Subcutaneous abdominal adipose tissue (tissue), 5 donors: ENCODE measurements at regions not wholly inside any gene's neighbourhood (a gene's known extent, or its start where the extent isn't known, plus 50 kb on each side); places are given as distances from the start of the nearest gene placed in this dataset.
"Not testable (repeated sequence)": the region's sequence is repeated elsewhere in the genome, so short reads cannot be mapped to it uniquely, and the experiment has no call there.

Source experiments
- H3K27ac ChIP-seq: one replicate; pipeline ENCODE4 v1.7.0; 2013; ENCODE audit warnings: low read depth, mild to moderate bottlenecking, inconsistent platforms, low read length, moderate library complexity
- H3K27me3 ChIP-seq, 5 donors: one replicate each; pipeline ENCODE4 v1.7.0; 2013; ENCODE audit warnings: low read length in 5 of 5, inconsistent platforms in 1 of 5; ENCODE audit not compliant: control insufficient read depth in 5 of 5, insufficient read depth in 4 of 5
- H3K36me3 ChIP-seq, 5 donors: one replicate each; pipeline ENCODE4 v1.7.0; 2013; ENCODE audit warnings: low read length in 5 of 5; ENCODE audit not compliant: control insufficient read depth in 5 of 5, insufficient read depth in 5 of 5
- H3K4me1 ChIP-seq, 5 donors: one replicate each; pipeline ENCODE4 v1.7.0; 2013; ENCODE audit warnings: low read length in 5 of 5, mild to moderate bottlenecking in 3 of 5, moderate library complexity in 1 of 5; ENCODE audit not compliant: control insufficient read depth in 5 of 5, insufficient read depth in 5 of 5
- H3K4me3 ChIP-seq, 5 donors: one replicate each; pipeline ENCODE4 v1.7.0; 2013; ENCODE audit warnings: low read length in 5 of 5, low read depth in 1 of 5
- H3K9ac ChIP-seq, 5 donors: one replicate each; pipeline ENCODE4 v1.7.0; 2013; ENCODE audit warnings: low read length in 5 of 5, mild to moderate bottlenecking in 4 of 5, moderate library complexity in 3 of 5
- H3K9me3 ChIP-seq, 5 donors: one replicate each; pipeline ENCODE4 v1.7.0; 2013; ENCODE audit warnings: low read length in 5 of 5; ENCODE audit not compliant: control insufficient read depth in 5 of 5
- donor health status: healthy.
- donor health status: healthy.
- donor health status: healthy.
- donor health status: healthy.
- donor health status: healthy.

DNA sequence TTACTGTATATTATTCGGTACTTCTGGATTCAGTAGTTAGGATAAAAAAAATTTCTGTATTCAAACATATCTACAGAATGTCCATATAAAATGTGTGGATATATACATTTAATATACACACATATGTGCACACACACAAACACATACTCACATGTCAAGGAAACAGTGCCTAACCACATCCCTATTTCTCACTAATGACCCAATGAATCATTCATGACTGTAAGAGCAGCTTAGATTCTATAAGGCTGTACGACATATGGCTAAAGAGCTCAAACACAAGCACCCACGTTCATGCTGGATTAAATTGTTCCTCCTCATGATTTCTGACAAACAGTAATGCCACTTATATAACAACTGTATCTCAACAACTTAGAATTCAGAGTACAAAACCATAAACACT, 457.3 kb downstream of the ADCYAP1 start:
- no peak overlapping the region for H3K4me3 ChIP-seq
- H3K27ac ChIP-seq = no peak overlapping the region
- no peaks in the 10 kb centered on the region for H3K4me1 ChIP-seq
- no peaks in the 10 kb centered on the region for H3K27me3 ChIP-seq
- no peaks in the 10 kb centered on the region for H3K36me3 ChIP-seq
- H3K9ac ChIP-seq = no peak overlapping the region
- no peaks in the 10 kb centered on the region for H3K9me3 ChIP-seq

DNA sequence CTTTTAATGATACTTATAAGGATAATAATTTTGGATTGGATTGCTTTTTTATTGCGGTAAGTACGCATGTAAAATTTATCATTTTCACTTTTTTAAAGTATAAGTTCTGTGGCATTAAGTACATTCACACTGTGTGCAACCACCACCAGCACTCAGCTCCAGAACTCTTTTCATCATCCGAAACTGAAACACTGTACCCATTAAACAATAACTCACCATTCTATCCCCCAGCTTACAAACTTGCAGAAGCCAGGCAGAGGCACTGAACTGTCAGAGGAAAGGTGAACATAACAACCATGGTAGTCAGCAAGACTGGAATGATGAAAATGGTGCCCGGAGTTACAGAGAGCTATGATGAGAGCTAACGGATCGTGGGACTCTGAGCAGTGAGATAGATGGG, 465.9 kb downstream of the ADCYAP1 start:
- H3K4me3 ChIP-seq = no peak overlapping the region
- no peak overlapping the region for H3K9ac ChIP-seq
- H3K27me3 ChIP-seq = no peaks in the 10 kb centered on the region
- no peaks in the 10 kb centered on the region for H3K4me1 ChIP-seq
- H3K9me3 ChIP-seq = no peaks in the 10 kb centered on the region
- no peak overlapping the region for H3K27ac ChIP-seq
- no peaks in the 10 kb centered on the region for H3K36me3 ChIP-seq

DNA sequence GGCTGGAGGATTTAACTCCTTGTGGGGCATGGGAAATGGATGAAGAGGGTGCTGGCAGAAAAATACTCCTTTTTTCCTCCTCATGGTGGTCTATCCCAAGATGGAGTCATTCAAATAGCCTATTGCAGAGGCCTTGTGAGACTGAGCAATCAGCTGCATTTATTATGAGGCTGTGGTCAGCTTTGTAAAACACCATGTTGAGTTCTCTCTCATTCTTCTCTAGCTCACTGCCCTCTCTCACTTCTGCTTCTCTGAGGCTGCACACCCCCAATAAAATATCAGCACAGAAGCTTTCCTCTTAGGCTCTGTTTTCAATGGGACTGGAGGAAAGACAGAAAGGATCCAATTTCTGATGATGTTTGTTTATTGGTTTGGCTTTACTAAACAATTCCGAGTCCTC, 467.1 kb downstream of the ADCYAP1 start:
- Histone ChIP-seq H3K4me3 (no peak overlapping the region), H3K36me3 (no peaks in the 10 kb centered on the region), H3K27me3 (no peaks in the 10 kb centered on the region), H3K27ac (no peak overlapping the region), H3K9ac (no peak overlapping the region), H3K4me1 (no peaks in the 10 kb centered on the region), H3K9me3 (no peaks in the 10 kb centered on the region)

DNA sequence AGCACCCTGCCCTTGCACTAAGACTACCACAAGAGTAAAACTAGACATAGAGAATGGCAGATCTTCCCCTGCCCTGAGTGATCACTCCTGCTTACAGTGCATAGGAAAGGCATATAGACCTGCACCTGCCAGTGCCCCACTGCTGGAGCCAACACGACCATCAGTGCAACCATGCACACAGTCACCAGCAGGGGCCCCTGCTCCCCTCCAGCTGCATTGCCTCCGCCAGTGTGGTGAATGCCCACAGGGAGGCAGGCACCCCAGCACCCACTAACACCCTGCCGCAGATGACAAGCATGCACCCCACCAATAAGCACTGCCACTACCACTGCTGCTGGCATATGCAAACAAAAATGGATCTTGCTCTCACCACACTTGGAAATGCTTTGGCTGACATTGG, 478.8 kb downstream of the ADCYAP1 start:
- H3K27ac ChIP-seq = no peak overlapping the region
- no peaks in the 10 kb centered on the region for H3K36me3 ChIP-seq
- no peaks in the 10 kb centered on the region for H3K4me1 ChIP-seq
- no peak overlapping the region for H3K4me3 ChIP-seq
- H3K9ac ChIP-seq = no peak overlapping the region
- H3K27me3 ChIP-seq = peaks cover 0 to 3% (median 0%) of the 10 kb centered on the region in 5 donors
- peaks cover 0 to 17% (median 10%) of the 10 kb centered on the region in 5 donors for H3K9me3 ChIP-seq

DNA sequence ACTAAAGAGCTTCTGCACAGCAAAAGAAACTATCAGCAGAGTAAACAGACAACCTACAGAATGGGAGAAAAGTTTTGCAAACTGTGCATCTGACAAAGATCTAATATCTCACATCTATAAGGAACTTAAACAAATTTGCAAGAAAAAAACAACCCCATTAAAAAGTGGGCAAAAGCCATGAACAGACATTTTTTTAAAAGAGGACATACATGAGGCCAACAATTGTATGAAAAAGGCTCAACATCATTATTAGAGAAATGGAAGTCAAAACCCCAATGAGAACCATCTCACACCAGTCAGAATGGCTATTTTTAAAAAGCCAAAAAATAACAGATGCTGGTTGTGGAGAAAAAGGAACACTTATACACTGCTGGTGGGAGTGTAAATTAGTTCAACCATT, 483.8 kb downstream of the ADCYAP1 start:
- H3K27ac ChIP-seq, H3K27me3 ChIP-seq, H3K9ac ChIP-seq, H3K4me3 ChIP-seq, H3K36me3 ChIP-seq, H3K4me1 ChIP-seq: not testable (repeated sequence)
- peaks cover 0 to 16% (median 6%) of the 10 kb centered on the region in 5 donors for H3K9me3 ChIP-seq

DNA sequence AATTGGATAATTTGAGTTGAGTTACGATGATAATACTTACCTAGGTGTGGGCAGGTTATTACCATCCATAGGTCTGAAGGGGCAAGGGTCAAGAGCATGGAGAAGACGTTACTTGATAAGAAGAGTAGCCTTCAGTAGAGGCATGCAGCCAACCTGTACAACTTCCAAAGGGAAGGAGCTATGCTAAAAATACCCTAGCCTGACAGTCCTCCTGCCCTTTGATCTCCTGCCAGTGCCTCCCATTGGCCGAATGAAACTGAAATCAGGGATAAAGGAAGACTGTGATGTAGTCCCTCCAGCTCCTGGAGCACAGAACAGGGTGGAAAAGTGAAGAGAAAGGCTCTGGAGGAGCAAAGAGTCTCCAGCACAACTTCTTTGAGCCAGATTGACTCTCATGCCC, 487.4 kb downstream of the ADCYAP1 start:
- H3K27ac ChIP-seq = no peak overlapping the region
- peaks cover 0 to 10% (median 2%) of the 10 kb centered on the region in 5 donors for H3K9me3 ChIP-seq
- H3K4me3 ChIP-seq = no peak overlapping the region
- no peaks in the 10 kb centered on the region for H3K36me3 ChIP-seq
- H3K27me3 ChIP-seq = no peaks in the 10 kb centered on the region
- H3K4me1 ChIP-seq = no peaks in the 10 kb centered on the region
- H3K9ac ChIP-seq = no peak overlapping the region

DNA sequence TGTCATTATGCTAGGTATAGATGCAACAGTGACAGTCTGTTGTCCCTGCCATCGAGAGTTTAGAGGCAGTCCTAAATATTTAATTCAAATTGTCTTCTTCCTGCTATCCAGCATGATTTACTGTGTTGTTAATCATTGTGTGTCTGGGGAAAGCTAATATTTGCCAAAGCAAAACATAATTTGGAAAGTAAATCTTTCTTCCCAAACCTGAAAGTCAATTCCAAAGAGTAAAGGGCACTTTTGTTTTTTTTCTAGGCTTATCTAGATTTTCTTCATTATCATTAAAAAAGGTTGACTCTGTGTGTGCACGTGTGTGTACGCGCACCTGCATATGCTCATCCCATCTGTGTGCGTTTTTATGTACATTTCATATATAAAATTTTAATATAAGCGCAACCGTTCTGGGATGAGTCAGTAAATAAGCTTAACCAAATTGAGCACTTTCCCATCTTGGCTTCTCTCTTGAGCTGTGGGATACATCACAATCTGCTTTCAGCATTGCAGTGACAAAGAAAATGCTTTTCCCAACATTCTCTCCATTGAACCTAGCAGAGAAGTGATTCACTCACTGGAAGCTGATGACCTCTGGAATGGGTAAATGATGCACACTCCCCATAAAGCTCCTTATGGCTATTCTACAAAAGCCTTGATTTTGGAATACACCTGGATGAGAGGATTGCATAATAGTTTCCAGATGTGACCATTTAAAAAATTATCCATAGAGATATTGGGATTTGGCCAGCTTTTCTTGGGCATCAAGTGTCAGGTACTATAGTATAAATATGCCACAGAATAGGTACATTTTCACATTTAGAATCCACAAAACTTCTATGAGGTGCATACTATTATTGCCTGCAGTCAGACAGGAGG, 488.4 kb downstream of the ADCYAP1 start:
- no peaks in the 10 kb centered on the region for H3K27me3 ChIP-seq
- no peak overlapping the region for H3K27ac ChIP-seq
- peaks cover 0 to 6% (median 0%) of the 10 kb centered on the region in 5 donors for H3K9me3 ChIP-seq

DNA sequence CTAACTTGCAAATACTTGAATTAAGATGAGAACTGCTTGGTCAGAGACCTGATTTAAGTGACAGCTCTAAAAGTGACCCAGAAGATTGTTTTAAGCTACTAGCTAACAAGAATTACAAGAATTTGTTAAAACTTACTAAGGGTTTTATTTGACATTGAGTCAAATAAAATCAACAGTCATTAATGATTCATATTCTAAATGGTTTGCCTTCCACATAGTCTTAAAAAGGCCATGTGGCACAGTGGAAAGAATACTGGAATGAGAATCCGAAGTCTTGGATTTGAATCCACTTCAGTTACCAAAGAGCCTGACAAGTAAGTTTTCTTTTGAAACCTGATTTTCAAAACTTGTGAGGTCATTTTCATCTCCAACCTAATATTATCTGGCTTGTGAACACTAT, 489.3 kb downstream of the ADCYAP1 start:
- no peaks in the 10 kb centered on the region for H3K36me3 ChIP-seq
- no peaks in the 10 kb centered on the region for H3K27me3 ChIP-seq
- H3K27ac ChIP-seq = no peak overlapping the region
- no peaks in the 10 kb centered on the region for H3K4me1 ChIP-seq
- H3K4me3 ChIP-seq = no peak overlapping the region
- H3K9me3 ChIP-seq = peaks cover 0 to 2% (median 0%) of the 10 kb centered on the region in 5 donors
- H3K9ac ChIP-seq = no peak overlapping the region

More for the DNA sequence above, 488.4 kb downstream of the ADCYAP1 start:
- H3K9ac ChIP-seq = no peak overlapping the region
- no peaks in the 10 kb centered on the region for H3K4me1 ChIP-seq
- no peaks in the 10 kb centered on the region for H3K36me3 ChIP-seq
- no peak overlapping the region for H3K4me3 ChIP-seq

DNA sequence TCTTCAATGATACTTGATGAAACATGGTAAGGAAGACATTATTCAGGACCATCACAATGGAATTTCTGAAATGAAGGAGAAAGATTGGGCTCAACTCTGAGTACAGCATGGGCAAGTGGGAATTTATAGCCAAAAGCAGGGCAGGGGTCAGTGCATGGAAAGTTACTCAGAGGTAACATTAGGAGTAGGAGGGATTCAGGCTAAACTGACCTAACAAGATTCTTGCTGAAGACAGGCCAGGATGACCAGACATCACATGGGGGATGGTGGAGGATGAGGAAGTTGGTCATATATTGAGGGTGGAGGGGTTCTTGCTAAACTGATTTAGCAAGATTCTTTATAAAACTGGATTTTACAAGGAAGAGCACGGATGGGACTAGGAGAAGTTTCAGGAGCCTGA, 489.8 kb downstream of the ADCYAP1 start:
- no peaks in the 10 kb centered on the region for H3K4me1 ChIP-seq
- no peak overlapping the region for H3K27ac ChIP-seq
- no peaks in the 10 kb centered on the region for H3K36me3 ChIP-seq
- no peak overlapping the region for H3K4me3 ChIP-seq
- H3K9ac ChIP-seq = no peak overlapping the region
- no peaks in the 10 kb centered on the region for H3K27me3 ChIP-seq
- no peaks in the 10 kb centered on the region for H3K9me3 ChIP-seq

DNA sequence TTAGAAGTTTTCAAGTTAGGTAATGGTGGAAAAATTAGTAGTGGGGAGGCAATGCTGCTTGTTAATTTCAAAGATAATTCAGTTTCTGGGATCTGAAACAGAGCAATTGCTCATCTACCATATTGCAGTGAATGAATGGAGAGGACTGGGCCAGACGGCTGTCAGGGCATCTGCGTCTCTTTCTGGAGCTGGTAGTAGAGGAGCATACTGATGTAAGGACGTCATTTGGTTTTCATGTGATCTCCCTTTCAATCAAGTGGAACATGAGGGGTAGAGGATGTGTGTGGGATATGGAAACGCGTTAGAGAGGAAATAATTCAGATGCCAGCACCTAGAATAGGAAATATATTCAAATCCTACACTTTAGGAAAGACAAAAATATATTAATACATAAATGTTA, 490.3 kb downstream of the ADCYAP1 start:
- no peak overlapping the region for H3K4me3 ChIP-seq
- no peaks in the 10 kb centered on the region for H3K9me3 ChIP-seq
- no peaks in the 10 kb centered on the region for H3K27me3 ChIP-seq
- H3K36me3 ChIP-seq = no peaks in the 10 kb centered on the region
- no peaks in the 10 kb centered on the region for H3K4me1 ChIP-seq
- H3K9ac ChIP-seq = no peak overlapping the region
- no peak overlapping the region for H3K27ac ChIP-seq
